Right lobe of liver (tissue), 6 donors: ENCODE measurements at regions not wholly inside any gene's neighbourhood (a gene's known extent, or its start where the extent isn't known, plus 50 kb on each side); places are given as distances from the start of the nearest gene placed in this dataset.

Source experiments
- ATAC-seq, 4 donors: fragments of 200-7000 bp; cut with Tn5 transposase; one replicate each; pipeline ENCODE4 v1.9.1; 2020; ENCODE audit warnings: mild to moderate bottlenecking in 4 of 4, moderate library complexity in 4 of 4
- DNase-seq, 3 donors: peaks; one replicate each; pipeline ENCODE4 v3.0.0-alpha.2; 2020
- H3K27ac ChIP-seq, 3 donors: fragments of 200-600 bp; one replicate each; pipeline ENCODE4 v1.8.0; 2022
- H3K27me3 ChIP-seq, 2 donors: fragments of 200-600 bp; one replicate each; pipeline ENCODE4 v1.8.0; 2022
- H3K36me3 ChIP-seq, 4 donors: fragments of 200-600 bp; sonication (generic) in 1 of 4; one replicate each; pipeline versions ENCODE4 v1.5.1 to v1.8.0; 2017 to 2022; ENCODE audit warnings: control low read depth in 1 of 4
- H3K4me1 ChIP-seq, 4 donors: fragments of 200-600 bp; sonication (generic) in 1 of 4; one replicate each; pipeline versions ENCODE4 v1.5.1 to v1.8.0; 2017 to 2022; ENCODE audit warnings: control low read depth in 1 of 4
- H3K4me3 ChIP-seq, 3 donors: fragments of 200-600 bp; one replicate each; pipeline ENCODE4 v1.8.0; 2022
- H3K9me3 ChIP-seq, 4 donors: fragments of 200-600 bp; sonication (generic) in 1 of 4; one replicate each; pipeline versions ENCODE4 v1.5.1 to v1.8.0; 2017 to 2022; ENCODE audit warnings: control low read depth in 1 of 4
- CTCF ChIP-seq, 4 donors: fragments of 200-600 bp in 3 of 4; fragments of 450-650 bp in 1 of 4; IDR thresholded peaks; one replicate each; pipeline versions ENCODE4 v1.5.1 to v1.8.0; 2016 to 2022; ENCODE audit warnings: antibody characterized with exemption in 4 of 4, mild to moderate bottlenecking in 2 of 4
- POLR2A ChIP-seq: fragments of 450-650 bp; IDR thresholded peaks from one replicate; pipeline ENCODE4 v1.6.1; 2017; ENCODE audit warnings: antibody characterized with exemption, mild to moderate bottlenecking
- WGBS: methylation state at CpG from one replicate; pipeline ENCODE4 v1.1.6; 2018; ENCODE audit warnings: low coverage, low lambda C conversion rate; ENCODE audit not compliant: insufficient coverage; ENCODE audit errors: missing lambda C conversion rate; 5-methylcytosine and 5-hydroxymethylcytosine counted together
- intact Hi-C, 2 donors: fragments of 100-400 bp; cut with DNase I; formaldehyde crosslinking; loops; one replicate each; pipeline versions ENCODE4 v1.11.2 to v1.14.1; 2022
- small RNA-seq, 2 experiments: library from RNA; depleted of rRNA; stranded (forward); fragments of <200 nt; gene quantifications; one replicate each; pipeline ENCODE3, GENCODE V24; 2016
- donor health status: DM: no; HTN: yes; CAD: no.
- donor health status: DM: no; HTN: no; CAD: no.
- donor health status: DM: no; HTN: no; CAD: no.
- donor health status: DM: no; HTN: yes; CAD: no.
- donor health status: DM: no; HTN: yes; CAD: no.

GRCh38 chr1:219121679-219122078 lies 52.0 kb upstream of the LYPLAL1 start:
- H3K4me3 ChIP-seq = no peak overlapping the region
- ATAC-seq (no peak), DNase-seq (no peak)
- intact Hi-C loops = no loop called here
- H3K4me1 ChIP-seq = no peaks in the 10 kb centered on the region
- no peaks in the 10 kb centered on the region for H3K9me3 ChIP-seq
- no peaks in the 10 kb centered on the region for H3K27me3 ChIP-seq
- 70% methylated on average over 2 of the region's 2 CpGs for WGBS
- H3K27ac ChIP-seq = no peak overlapping the region
- H3K36me3 ChIP-seq = no peaks in the 10 kb centered on the region
- no peak for TF ChIP-seq POLR2A
- TF ChIP-seq CTCF (IDR thresholded peaks at IDR 0.05) = no peak

- H3K4me3 ChIP-seq = no peak overlapping the region
- H3K36me3 ChIP-seq = no peaks in the 10 kb centered on the region
- WGBS = 78% methylated on average over 4 of the region's 4 CpGs
- intact Hi-C loops = no loop called here
- no peaks in the 10 kb centered on the region for H3K9me3 ChIP-seq
- TF ChIP-seq POLR2A (no peak), CTCF (IDR thresholded peaks at IDR 0.05) (no peak)
- no peaks in the 10 kb centered on the region for H3K27me3 ChIP-seq
- H3K27ac ChIP-seq = no peak overlapping the region
- ATAC-seq (no peak), DNase-seq (no peak)
- no peaks in the 10 kb centered on the region for H3K4me1 ChIP-seq
Observed at GRCh38 chr1:219123036-219123435, 50.6 kb upstream of the LYPLAL1 start.

Small RNA genes in the stretch of these regions (small RNA-seq; reads per million reads assigned to genes)
- gene RF00012 = 0 reads per million in 2 experiments
